ENCODE measurements at regions not wholly inside any gene's neighbourhood (a gene's known extent, or its start where the extent isn't known, plus 50 kb on each side); places are given as distances from the start of the nearest gene placed in this dataset.

- no peak for DNase-seq (ENCODE audit: low read depth in 3 of 3, low spot score in 2 of 3)
These were observed 142.1 kb upstream of the FOXF1 start for GRCh38 chr16:86368261-86368660.

DNA sequence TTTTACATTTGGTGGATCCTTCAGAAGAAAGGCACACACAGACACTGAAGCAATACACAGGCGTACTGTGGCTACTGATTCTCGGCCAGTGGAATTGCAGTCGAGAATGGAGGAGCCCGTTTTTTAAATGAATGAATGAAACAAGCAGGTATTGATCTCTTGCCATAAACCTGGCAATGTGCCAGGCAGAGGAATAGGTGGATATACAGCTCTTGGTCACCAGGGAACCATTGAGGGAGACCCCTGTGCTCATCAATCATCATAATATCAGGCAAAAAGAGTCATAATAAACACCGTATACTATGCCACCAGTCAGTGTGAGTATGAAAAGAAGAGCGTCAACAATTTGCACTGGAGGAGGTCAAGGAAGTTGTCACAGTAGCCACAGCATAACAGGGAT is 140.3 kb upstream of the FOXF1 start:
- DNase-seq (ENCODE audit: low read depth in 3 of 3, low spot score in 2 of 3) = no peak

GRCh38 chr16:86371083-86371803 is 139.1 kb upstream of the FOXF1 start:
- no peak for DNase-seq (ENCODE audit: low read depth in 3 of 3, low spot score in 2 of 3)

DNA sequence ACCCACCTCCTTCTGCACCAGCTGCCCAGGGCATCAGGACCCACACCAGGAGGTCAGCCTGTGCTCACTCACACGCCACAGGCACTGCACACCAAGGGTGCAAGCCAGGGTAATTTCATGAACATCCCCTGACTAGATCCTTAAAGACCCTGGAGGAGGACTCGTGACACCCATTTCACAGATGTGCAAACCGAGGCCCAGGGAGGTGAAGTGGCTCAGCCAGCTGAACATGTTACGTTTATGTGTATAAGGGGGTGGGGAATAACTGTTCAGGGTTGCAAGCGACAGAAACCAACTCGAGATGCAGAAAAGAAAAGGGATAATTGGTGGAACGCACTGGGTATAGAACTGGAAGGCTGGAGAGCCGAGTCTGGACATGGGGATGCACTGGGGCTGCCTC is 138.1 kb upstream of the FOXF1 start:
- no peak for DNase-seq (ENCODE audit: low read depth in 3 of 3, low spot score in 2 of 3)

DNA sequence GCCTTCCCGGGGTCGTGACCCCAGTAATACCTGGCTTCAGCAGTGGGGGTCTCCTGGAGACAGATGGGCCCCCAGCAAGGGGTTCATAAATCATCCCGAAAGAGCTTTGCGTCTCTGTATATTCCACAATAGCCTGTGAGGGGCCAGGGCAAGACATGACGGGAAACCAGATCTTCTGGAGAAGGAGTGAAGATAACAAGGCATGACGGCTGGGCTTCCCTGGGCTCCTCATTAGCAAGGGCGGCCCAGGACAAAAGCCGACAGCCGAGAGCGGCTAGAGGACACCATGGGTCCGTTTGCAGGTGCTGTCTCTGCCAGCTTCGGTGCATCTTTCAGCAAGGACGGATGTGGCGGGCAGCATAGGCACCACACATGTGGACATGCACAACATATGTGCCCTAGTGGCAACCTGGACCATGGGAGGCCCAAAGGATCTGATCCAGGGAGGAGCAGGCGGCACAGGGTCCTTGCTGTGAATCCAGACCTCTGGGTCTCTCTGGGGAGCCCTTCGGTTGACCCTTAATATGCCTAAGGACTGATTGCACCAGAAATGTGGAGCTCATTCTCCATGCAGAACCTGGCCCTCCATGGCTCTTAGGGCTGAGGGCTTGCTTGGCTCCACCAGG is 136.9 kb upstream of the FOXF1 start:
- DNase-seq (ENCODE audit: low read depth in 3 of 3, low spot score in 2 of 3) = no peak

GRCh38 chr16:86374603-86375130 is 135.7 kb upstream of the FOXF1 start:
- DNase-seq (ENCODE audit: low read depth in 3 of 3, low spot score in 2 of 3) = no peak

- no peak for DNase-seq (ENCODE audit: low read depth in 3 of 3, low spot score in 2 of 3)
These were observed 135.0 kb upstream of the FOXF1 start for GRCh38 chr16:86375364-86375763.

- DNase-seq (ENCODE audit: low read depth in 3 of 3, low spot score in 2 of 3) = no peak
These were observed 134.5 kb upstream of the FOXF1 start for GRCh38 chr16:86375851-86376250.

GRCh38 chr16:86376837-86377236 is 133.5 kb upstream of the FOXF1 start:
- DNase-seq (ENCODE audit: low read depth in 3 of 3, low spot score in 2 of 3) = no peak

GRCh38 chr16:86377251-86378022 is 132.9 kb upstream of the FOXF1 start:
- DNase-seq (ENCODE audit: low read depth in 3 of 3, low spot score in 2 of 3) = no peak

GRCh38 chr16:86378128-86378527 is 132.2 kb upstream of the FOXF1 start:
- no peak for DNase-seq (ENCODE audit: low read depth in 3 of 3, low spot score in 2 of 3)

- no peak for DNase-seq (ENCODE audit: low read depth in 3 of 3, low spot score in 2 of 3)
These were observed 131.4 kb upstream of the FOXF1 start for GRCh38 chr16:86378831-86379504.

DNA sequence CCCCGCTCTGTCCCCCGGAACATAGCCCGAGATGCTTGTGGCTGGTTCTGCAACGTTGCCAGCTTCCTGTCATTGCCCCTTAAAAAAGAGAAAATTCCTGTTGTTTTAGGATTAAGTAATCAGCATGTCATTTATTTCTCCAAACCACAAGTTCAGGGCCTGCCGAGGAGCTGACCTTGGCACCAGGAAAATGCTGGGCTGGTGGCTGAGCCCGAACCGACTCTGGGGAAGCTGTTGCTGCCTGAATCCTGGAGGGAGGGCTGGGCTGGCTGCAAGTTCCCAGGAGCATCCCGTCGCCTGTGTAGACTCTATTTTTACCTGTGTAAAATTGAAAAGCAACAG is 130.9 kb upstream of the FOXF1 start:
- DNase-seq (ENCODE audit: low read depth in 3 of 3, low spot score in 2 of 3) = no peak

GRCh38 chr16:86380030-86380429 is 130.3 kb upstream of the FOXF1 start:
- no peak for DNase-seq (ENCODE audit: low read depth in 3 of 3, low spot score in 2 of 3)

- DNase-seq (ENCODE audit: low read depth in 3 of 3, low spot score in 2 of 3) = no peak
These were observed 128.8 kb upstream of the FOXF1 start for GRCh38 chr16:86381491-86381890.

DNA sequence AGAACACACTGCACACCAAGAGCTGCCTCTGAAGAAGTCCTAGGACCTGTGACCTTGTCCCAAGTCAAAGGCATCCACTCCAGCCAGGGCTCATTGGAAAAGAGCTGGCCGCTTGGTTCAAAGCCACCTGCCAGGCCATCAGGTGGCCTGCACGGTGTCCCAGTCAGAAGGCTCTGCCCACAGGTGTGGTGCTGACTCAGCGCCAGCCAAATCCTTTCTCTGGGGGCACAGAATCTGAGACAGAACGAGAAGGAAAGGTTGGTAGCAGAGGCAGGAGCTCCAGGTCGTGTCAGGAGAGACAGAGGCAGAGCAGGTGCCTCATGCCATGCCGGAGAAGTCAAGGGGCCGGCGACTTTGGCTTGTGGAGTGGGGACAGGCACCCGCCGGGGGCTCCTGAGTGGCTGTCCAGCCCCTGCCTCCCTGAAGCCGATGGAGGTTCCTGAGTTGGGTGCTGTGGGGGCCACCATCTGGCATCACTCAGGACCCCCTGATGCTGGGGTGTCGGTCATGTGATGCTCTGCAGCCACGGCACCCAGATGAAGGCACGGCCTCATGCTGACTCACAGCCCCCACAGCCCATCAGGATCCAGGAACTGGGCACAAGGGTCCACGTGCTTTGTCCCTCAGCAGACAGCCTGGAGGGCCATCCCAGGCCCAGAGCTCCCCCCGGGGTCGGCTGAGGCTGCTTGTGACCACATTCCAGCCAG is 128.1 kb upstream of the FOXF1 start:
- no peak for DNase-seq (ENCODE audit: low read depth in 3 of 3, low spot score in 2 of 3)

GRCh38 chr16:86382774-86383407 is 127.4 kb upstream of the FOXF1 start:
- no peak for DNase-seq (ENCODE audit: low read depth in 3 of 3, low spot score in 2 of 3)

- DNase-seq (ENCODE audit: low read depth in 3 of 3, low spot score in 2 of 3) = no peak
These were observed 126.7 kb upstream of the FOXF1 start for GRCh38 chr16:86383488-86384262.

GRCh38 chr16:86384263-86384649 is 126.1 kb upstream of the FOXF1 start:
- DNase-seq (ENCODE audit: low read depth in 3 of 3, low spot score in 2 of 3) = no peak

All from right renal cortex interstitium (tissue), 3 donors.